WTC11 (cell line): ENCODE measurements at regions not wholly inside any gene's neighbourhood (a gene's known extent, or its start where the extent isn't known, plus 50 kb on each side); places are given as distances from the start of the nearest gene placed in this dataset.

Source experiments
- ATAC-seq: fragments of 200-7000 bp; cut with Tn5 transposase; 2 replicates; pipeline ENCODE4 v1.10.0; 2021; ENCODE audit warnings: mild to moderate bottlenecking, moderate library complexity
- CTCF ChIA-PET: fragments of 300-600 bp; sonication (Branson Sonifier 250); formaldehyde crosslinking; loops from one replicate; lab custom pipeline; 2021; ENCODE audit warnings: antibody characterized with exemption; lab: Charles Lee
- POLR2A ChIA-PET: fragments of 350-600 bp; sonication (Branson Sonifier 250); formaldehyde crosslinking; loops from one replicate; lab custom pipeline; 2021; ENCODE audit warnings: antibody characterized with exemption; lab: Charles Lee
- DNase-seq: peaks from one replicate; pipeline ENCODE4 v3.0.0; 2021; ENCODE audit warnings: low spot score
- H3K27ac Mint-ChIP-seq: 2 replicates; pipeline ENCODE4 v1.8.0; 2021; ENCODE audit warnings: mixed read lengths
- H3K27me3 Mint-ChIP-seq: 2 replicates; pipeline ENCODE4 v1.8.0; 2021; ENCODE audit warnings: low read depth, mild to moderate bottlenecking, moderate library complexity, mixed read lengths
- H3K36me3 Mint-ChIP-seq: 2 replicates; pipeline ENCODE4 v1.8.0; 2021; ENCODE audit warnings: mixed read lengths
- H3K4me1 Mint-ChIP-seq: 2 replicates; pipeline ENCODE4 v1.8.0; 2022; ENCODE audit warnings: mixed read lengths
- H3K4me3 Mint-ChIP-seq: 2 replicates; pipeline ENCODE4 v1.8.0; 2021; ENCODE audit warnings: mild to moderate bottlenecking, moderate library complexity, mixed read lengths
- H3K9me3 Mint-ChIP-seq: 2 replicates; pipeline ENCODE4 v1.8.0; 2021; ENCODE audit warnings: mixed read lengths
- AFF4 ChIP-seq: sonication (generic); formaldehyde crosslinking; IDR thresholded peaks from 2 replicates; pipeline ENCODE4 v1.8.1; 2023; ENCODE audit warnings: mild to moderate bottlenecking, missing genetic modification reagents, borderline replicate concordance
- ATF1 ChIP-seq: sonication (generic); formaldehyde crosslinking; IDR thresholded peaks from 2 replicates; pipeline ENCODE4 v1.8.1; 2023; ENCODE audit warnings: mild to moderate bottlenecking, moderate library complexity, missing genetic modification reagents
- ATF6 ChIP-seq: sonication (generic); formaldehyde crosslinking; IDR thresholded peaks from 2 replicates; pipeline ENCODE4 v1.8.1; 2023; ENCODE audit warnings: mild to moderate bottlenecking, missing genetic modification reagents
- CREB1 ChIP-seq: sonication (generic); formaldehyde crosslinking; IDR thresholded peaks from 2 replicates; pipeline ENCODE4 v1.8.0; 2023; ENCODE audit warnings: mild to moderate bottlenecking, missing genetic modification reagents
- EMX1 ChIP-seq: fragments of 250-450 bp; sonication (Bioruptor Pico); IDR thresholded peaks from 2 replicates; pipeline ENCODE4 v1.8.0; 2021; ENCODE audit warnings: mild to moderate bottlenecking
- GABPB1 ChIP-seq: sonication (generic); formaldehyde crosslinking; IDR thresholded peaks from 2 replicates; pipeline ENCODE4 v1.8.1; 2023; ENCODE audit warnings: mild to moderate bottlenecking, missing genetic modification reagents
- IRF1 ChIP-seq: sonication (generic); formaldehyde crosslinking; IDR thresholded peaks from 2 replicates; pipeline ENCODE4 v1.8.0; 2023; ENCODE audit warnings: missing genetic modification reagents
- JUN ChIP-seq: sonication (generic); formaldehyde crosslinking; IDR thresholded peaks from 2 replicates; pipeline ENCODE4 v1.8.0; 2023; ENCODE audit warnings: mild to moderate bottlenecking, missing genetic modification reagents
- MXD4 ChIP-seq: fragments of 250-450 bp; sonication (Bioruptor Pico); IDR thresholded peaks from 2 replicates; pipeline ENCODE4 v1.8.0; 2021; ENCODE audit warnings: mild to moderate bottlenecking, moderate library complexity, borderline replicate concordance
- NFYB ChIP-seq: sonication (generic); formaldehyde crosslinking; conservative IDR thresholded peaks from 2 replicates; pipeline ENCODE4 v1.8.0; 2022; ENCODE audit warnings: low read depth, missing genetic modification reagents
- ZBTB43 ChIP-seq: sonication (generic); formaldehyde crosslinking; IDR thresholded peaks from 2 replicates; pipeline ENCODE4 v1.8.1; 2023; ENCODE audit warnings: mild to moderate bottlenecking, missing genetic modification reagents
- ZNF138 ChIP-seq: sonication (generic); formaldehyde crosslinking; conservative IDR thresholded peaks from 2 replicates; pipeline ENCODE4 v1.8.1; 2022; ENCODE audit warnings: mild to moderate bottlenecking, moderate library complexity, missing genetic modification reagents
- ZNF281 ChIP-seq: sonication (generic); formaldehyde crosslinking; IDR thresholded peaks from 2 replicates; pipeline ENCODE4 v1.8.0; 2023; ENCODE audit warnings: mild to moderate bottlenecking, missing genetic modification reagents
- ZNF416 ChIP-seq: fragments of 250-450 bp; sonication (Bioruptor Pico); IDR thresholded peaks from 2 replicates; pipeline ENCODE4 v1.9.0; 2021; ENCODE audit warnings: mild to moderate bottlenecking, inconsistent platforms
- ZNF425 ChIP-seq: fragments of 250-450 bp; sonication (Bioruptor Pico); conservative IDR thresholded peaks from 2 replicates; pipeline ENCODE4 v1.9.0; 2021; ENCODE audit warnings: mild to moderate bottlenecking
- ZNF671 ChIP-seq: fragments of 250-450 bp; sonication (Bioruptor Pico); IDR thresholded peaks from 2 replicates; pipeline ENCODE4 v1.8.0; 2021; ENCODE audit warnings: mild to moderate bottlenecking
- TF ChIP-seq, protein P1 (sequence below): sonication (generic); formaldehyde crosslinking; IDR thresholded peaks from 2 replicates; pipeline ENCODE4 v1.8.1; 2022; ENCODE audit warnings: mild to moderate bottlenecking, missing genetic modification reagents, moderate library complexity, borderline replicate concordance
- TF ChIP-seq, protein P2 (sequence below): sonication (generic); formaldehyde crosslinking; IDR thresholded peaks from 2 replicates; pipeline ENCODE4 v1.8.0; 2022; ENCODE audit warnings: mild to moderate bottlenecking, missing genetic modification reagents

DNA sequence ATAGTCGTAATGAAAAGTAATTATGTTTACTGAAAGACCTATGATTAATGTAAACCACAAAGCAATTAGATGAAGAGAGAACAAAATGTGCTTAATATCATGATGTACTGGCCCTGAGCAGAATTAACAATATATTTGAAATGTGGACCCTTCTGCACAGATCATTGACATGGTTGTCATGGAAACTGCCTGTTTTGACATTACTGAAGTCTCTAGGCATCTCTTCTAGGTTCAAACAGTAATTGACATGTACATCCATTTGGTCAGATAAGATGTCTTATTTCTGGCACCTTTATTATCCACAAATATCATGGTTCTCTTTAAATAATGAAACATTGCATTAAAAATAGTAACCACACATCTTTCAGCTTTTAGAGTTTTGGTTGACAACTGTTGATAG, 251.7 kb upstream of the GNPDA2 start:
- H3K27me3 Mint-ChIP-seq: no peaks in the 10 kb centered on the region
- ATAC-seq (no peak), DNase-seq (no peak)
- 0 out of 2 replicates have a peak, but pooled peaks cover 3% of the 10 kb centered on the region for H3K9me3 Mint-ChIP-seq
- ChIA-PET POLR2A (no interaction called here), CTCF (no interaction called here)
- H3K36me3 Mint-ChIP-seq: no peaks in the 10 kb centered on the region
- TF ChIP-seq, protein P1, sequence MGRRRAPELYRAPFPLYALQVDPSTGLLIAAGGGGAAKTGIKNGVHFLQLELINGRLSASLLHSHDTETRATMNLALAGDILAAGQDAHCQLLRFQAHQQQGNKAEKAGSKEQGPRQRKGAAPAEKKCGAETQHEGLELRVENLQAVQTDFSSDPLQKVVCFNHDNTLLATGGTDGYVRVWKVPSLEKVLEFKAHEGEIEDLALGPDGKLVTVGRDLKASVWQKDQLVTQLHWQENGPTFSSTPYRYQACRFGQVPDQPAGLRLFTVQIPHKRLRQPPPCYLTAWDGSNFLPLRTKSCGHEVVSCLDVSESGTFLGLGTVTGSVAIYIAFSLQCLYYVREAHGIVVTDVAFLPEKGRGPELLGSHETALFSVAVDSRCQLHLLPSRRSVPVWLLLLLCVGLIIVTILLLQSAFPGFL (CRISPR knock-in tag): no peak
- TF ChIP-seq, protein P2, sequence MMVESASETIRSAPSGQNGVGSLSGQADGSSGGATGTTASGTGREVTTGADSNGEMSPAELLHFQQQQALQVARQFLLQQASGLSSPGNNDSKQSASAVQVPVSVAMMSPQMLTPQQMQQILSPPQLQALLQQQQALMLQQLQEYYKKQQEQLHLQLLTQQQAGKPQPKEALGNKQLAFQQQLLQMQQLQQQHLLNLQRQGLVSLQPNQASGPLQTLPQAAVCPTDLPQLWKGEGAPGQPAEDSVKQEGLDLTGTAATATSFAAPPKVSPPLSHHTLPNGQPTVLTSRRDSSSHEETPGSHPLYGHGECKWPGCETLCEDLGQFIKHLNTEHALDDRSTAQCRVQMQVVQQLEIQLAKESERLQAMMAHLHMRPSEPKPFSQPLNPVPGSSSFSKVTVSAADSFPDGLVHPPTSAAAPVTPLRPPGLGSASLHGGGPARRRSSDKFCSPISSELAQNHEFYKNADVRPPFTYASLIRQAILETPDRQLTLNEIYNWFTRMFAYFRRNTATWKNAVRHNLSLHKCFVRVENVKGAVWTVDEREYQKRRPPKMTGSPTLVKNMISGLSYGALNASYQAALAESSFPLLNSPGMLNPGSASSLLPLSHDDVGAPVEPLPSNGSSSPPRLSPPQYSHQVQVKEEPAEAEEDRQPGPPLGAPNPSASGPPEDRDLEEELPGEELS (CRISPR knock-in tag): no peak
- TF ChIP-seq IRF1 (CRISPR knock-in tag) (no peak), NFYB (CRISPR knock-in tag) (no peak), AFF4 (CRISPR knock-in tag) (no peak), EMX1 (CRISPR knock-in tag) (no peak), CREB1 (CRISPR knock-in tag) (no peak), ATF1 (no peak), JUN (CRISPR knock-in tag) (no peak), GABPB1 (no peak), ZNF281 (CRISPR knock-in tag) (no peak), MXD4 (no peak), ZNF671 (no peak)
- TF ChIP-seq, all 79 proteins: peak for 0
- Mint-ChIP-seq H3K4me3 (no peak overlapping the region), H3K27ac (no peak overlapping the region), H3K4me1 (peaks cover 3% of the 10 kb centered on the region)

GRCh38 chr4:44965435-44966095, 239.2 kb upstream of the GNPDA2 start:
- H3K4me3 Mint-ChIP-seq: no peak overlapping the region
- no peak for TF ChIP-seq ZNF138 (CRISPR knock-in tag)
- TF ChIP-seq ZBTB43 (CRISPR knock-in tag): no peak
- TF ChIP-seq ZNF416 (CRISPR knock-in tag): no peak
- no peak for TF ChIP-seq ZNF425 (CRISPR knock-in tag)
- no peak for TF ChIP-seq ATF6 (CRISPR knock-in tag)
- DNase-seq: no peak
- peaks cover 8% of the 10 kb centered on the region for H3K36me3 Mint-ChIP-seq
- H3K4me1 Mint-ChIP-seq: no peaks in the 10 kb centered on the region
- CTCF ChIA-PET: interaction anchor here (0.6 kb wide), 1 partner anchor 282 kb away, joined by 3 read pairs; no protein-coding TSS in a partner anchor
- no peaks in the 10 kb centered on the region; the same call in 1 of the 2 replicates for H3K27me3 Mint-ChIP-seq
- H3K9me3 Mint-ChIP-seq: peaks cover 35% of the 10 kb centered on the region
- no peak overlapping the region for H3K27ac Mint-ChIP-seq
- ATAC-seq: no peak
- POLR2A ChIA-PET: no interaction called here
